ENCODE measurements at regions not wholly inside any gene's neighbourhood (a gene's known extent, or its start where the extent isn't known, plus 50 kb on each side); places are given as distances from the start of the nearest gene placed in this dataset.

DNA sequence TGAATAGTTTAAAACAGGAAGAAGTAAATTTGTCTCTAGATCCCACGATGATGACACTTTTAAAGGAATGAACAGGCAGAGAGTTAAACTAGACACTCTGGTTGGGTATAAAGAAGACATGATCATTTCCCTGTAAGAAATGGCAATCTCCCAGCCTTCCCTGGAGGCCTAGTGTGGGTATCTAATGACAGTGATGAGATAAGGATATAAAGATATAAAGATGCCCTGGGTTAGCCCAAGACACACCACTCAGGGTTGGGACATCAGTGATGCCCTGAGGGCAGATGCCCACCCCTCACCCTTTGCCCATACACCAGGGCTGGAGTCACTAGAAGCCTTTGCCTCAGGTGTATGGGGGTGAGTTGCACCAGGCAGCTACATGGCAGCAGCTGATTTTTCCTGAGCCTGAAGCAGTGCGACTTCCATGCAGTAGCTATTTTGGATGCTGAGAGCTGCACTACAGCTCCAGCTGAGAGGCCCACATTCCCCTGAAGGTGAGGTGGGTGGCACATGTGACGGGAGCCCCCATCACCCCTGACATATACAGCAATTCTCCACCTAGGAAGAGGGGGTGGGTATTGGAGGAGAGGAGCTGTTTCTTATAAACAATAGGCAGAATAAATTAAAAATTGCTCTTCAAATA lies 177.5 kb downstream of the NDFIP2 start:
- Histone ChIP-seq H3K4me3 (replicated peaks; ENCODE audit: low read depth, low read length) (no peak overlapping the region), H3K36me3 (ENCODE audit: control insufficient read depth, insufficient read depth, low read length) (no peaks in the 10 kb centered on the region), H3K27me3 (replicated peaks; ENCODE audit: control insufficient read depth, insufficient read depth, low read length) (no peaks in the 10 kb centered on the region)
- TF ChIP-seq, protein P1, sequence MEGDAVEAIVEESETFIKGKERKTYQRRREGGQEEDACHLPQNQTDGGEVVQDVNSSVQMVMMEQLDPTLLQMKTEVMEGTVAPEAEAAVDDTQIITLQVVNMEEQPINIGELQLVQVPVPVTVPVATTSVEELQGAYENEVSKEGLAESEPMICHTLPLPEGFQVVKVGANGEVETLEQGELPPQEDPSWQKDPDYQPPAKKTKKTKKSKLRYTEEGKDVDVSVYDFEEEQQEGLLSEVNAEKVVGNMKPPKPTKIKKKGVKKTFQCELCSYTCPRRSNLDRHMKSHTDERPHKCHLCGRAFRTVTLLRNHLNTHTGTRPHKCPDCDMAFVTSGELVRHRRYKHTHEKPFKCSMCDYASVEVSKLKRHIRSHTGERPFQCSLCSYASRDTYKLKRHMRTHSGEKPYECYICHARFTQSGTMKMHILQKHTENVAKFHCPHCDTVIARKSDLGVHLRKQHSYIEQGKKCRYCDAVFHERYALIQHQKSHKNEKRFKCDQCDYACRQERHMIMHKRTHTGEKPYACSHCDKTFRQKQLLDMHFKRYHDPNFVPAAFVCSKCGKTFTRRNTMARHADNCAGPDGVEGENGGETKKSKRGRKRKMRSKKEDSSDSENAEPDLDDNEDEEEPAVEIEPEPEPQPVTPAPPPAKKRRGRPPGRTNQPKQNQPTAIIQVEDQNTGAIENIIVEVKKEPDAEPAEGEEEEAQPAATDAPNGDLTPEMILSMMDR (IDR thresholded peaks at IDR 0.05; ENCODE audit: insufficient read depth, low read length, poor library complexity, severe bottlenecking): no peak
- DNase-seq (ENCODE audit: extremely low read depth, insufficient read length): no peak

DNA sequence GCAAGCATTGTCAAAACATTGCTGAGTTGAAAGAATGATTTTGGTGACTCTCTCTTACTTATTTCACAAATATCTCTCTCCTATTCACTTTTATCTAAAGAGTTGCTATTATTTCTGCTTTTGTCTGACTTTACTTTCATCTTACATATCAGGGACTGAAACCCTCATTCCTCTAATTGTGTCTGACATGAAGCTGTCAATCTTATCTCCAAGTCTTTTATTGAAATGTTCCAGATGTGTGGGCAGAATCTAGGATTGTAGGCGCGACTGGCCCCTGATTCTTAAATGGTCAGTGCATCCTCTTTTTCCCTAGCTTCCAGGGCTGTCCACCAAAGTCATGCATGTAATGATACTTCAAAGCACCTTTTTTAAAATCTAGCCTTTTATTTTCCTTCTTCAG lies 174.6 kb downstream of the NDFIP2 start:
- no peak for DNase-seq (ENCODE audit: extremely low read depth, insufficient read length)
- Histone ChIP-seq H3K4me3 (replicated peaks; ENCODE audit: low read depth, low read length) (no peak overlapping the region), H3K36me3 (ENCODE audit: control insufficient read depth, insufficient read depth, low read length) (no peaks in the 10 kb centered on the region), H3K27me3 (replicated peaks; ENCODE audit: control insufficient read depth, insufficient read depth, low read length) (no peaks in the 10 kb centered on the region)
- TF ChIP-seq, protein P1 (IDR thresholded peaks at IDR 0.05; ENCODE audit: insufficient read depth, low read length, poor library complexity, severe bottlenecking): no peak

DNA sequence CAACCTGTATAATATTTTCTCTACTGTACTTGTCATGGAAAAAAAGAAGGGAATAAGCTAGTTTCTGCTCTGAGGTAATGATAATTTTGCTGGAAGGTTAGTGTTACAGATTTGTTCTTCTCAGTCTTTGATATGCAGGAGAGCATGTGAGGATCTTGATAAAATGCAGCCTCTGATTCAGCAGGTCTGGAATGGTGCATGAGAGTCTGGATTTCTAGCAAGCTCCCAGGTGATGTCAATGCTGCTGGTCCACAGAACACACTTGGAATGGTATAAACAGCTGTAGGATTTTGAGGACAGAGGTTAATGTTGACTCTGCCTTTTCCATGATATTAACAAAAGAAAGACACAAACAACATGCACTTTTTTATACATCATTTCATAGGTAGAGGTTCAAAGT lies 173.6 kb downstream of the NDFIP2 start:
- TF ChIP-seq, protein P1 (IDR thresholded peaks at IDR 0.05; ENCODE audit: insufficient read depth, low read length, poor library complexity, severe bottlenecking): no peak
- no peak for DNase-seq (ENCODE audit: extremely low read depth, insufficient read length)

DNA sequence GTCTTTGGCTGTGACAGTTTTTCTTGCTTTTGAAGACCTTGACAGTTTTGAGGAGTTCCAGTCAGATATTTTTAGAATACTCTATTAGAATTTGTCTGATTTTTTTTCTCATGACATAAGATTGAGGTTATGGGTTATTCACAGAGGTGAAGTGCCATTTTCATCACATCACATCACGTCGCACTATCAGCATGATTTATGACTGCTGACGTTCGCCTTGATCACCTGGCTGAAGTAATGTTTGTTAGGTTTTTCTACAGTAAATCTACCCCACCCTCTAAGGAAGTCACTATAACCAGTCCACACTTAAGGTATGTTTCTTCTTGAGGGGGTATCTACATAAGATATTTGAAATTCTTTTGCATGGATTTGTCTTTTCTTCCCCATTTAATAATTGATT lies 169.7 kb downstream of the NDFIP2 start:
- TF ChIP-seq, protein P1 (IDR thresholded peaks at IDR 0.05; ENCODE audit: insufficient read depth, low read length, poor library complexity, severe bottlenecking): no peak

More for the DNA sequence above, 173.6 kb downstream of the NDFIP2 start:
- Histone ChIP-seq H3K27me3 (replicated peaks; ENCODE audit: control insufficient read depth, insufficient read depth, low read length) (no peaks in the 10 kb centered on the region), H3K4me3 (replicated peaks; ENCODE audit: low read depth, low read length) (no peak overlapping the region), H3K36me3 (ENCODE audit: control insufficient read depth, insufficient read depth, low read length) (no peaks in the 10 kb centered on the region)

DNA sequence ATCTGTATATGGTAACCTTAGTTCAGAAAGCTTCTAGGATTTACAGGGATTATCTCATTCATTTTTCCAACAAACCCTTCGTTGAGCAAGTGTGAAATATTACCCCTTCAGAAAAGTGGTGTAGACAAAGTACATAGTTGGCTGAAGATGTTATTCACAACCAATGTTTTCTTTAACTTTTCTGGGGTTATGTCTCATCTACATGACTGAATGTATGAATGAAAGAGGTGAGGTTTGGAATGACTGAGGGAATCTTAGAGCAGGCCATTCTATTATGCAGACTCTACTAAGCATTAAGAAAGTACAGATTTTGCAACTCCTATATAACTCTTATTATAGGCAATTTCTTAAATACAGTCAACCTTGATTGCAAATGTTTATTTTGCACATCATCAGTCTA lies 167.2 kb downstream of the NDFIP2 start:
- DNase-seq (ENCODE audit: extremely low read depth, insufficient read length): no peak
- TF ChIP-seq, protein P1 (IDR thresholded peaks at IDR 0.05; ENCODE audit: insufficient read depth, low read length, poor library complexity, severe bottlenecking): no peak
- H3K4me3 ChIP-seq (replicated peaks; ENCODE audit: low read depth, low read length): no peak overlapping the region
- no peaks in the 10 kb centered on the region for H3K27me3 ChIP-seq (replicated peaks; ENCODE audit: control insufficient read depth, insufficient read depth, low read length)
- H3K36me3 ChIP-seq (ENCODE audit: control insufficient read depth, insufficient read depth, low read length): no peaks in the 10 kb centered on the region

More for the DNA sequence above, 169.7 kb downstream of the NDFIP2 start:
- DNase-seq (ENCODE audit: extremely low read depth, insufficient read length): no peak
- Histone ChIP-seq H3K4me3 (replicated peaks; ENCODE audit: low read depth, low read length) (no peak overlapping the region), H3K27me3 (replicated peaks; ENCODE audit: control insufficient read depth, insufficient read depth, low read length) (no peaks in the 10 kb centered on the region), H3K36me3 (ENCODE audit: control insufficient read depth, insufficient read depth, low read length) (no peaks in the 10 kb centered on the region)

DNA sequence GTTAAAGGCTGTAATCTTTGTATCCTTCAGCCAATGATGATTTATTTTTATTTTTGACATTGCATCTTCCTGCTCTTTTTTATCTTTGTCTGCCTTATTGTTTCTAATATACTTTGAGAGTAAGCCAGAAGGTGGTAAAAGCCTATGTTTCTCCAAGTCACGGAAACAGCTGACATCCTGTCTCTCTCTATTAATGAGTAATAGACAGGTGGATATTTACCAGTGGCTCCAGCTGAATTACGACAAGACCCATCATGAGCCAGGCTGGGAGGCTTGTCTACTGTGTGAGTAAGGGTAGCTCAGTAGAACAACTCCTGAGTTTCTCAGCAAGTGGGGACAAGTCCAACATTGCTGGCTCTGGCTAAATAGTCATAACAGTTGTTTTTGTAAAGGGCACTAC lies 166.6 kb downstream of the NDFIP2 start:
- Histone ChIP-seq H3K4me3 (replicated peaks; ENCODE audit: low read depth, low read length) (no peak overlapping the region), H3K36me3 (ENCODE audit: control insufficient read depth, insufficient read depth, low read length) (no peaks in the 10 kb centered on the region), H3K27me3 (replicated peaks; ENCODE audit: control insufficient read depth, insufficient read depth, low read length) (no peaks in the 10 kb centered on the region)
- TF ChIP-seq, protein P1 (IDR thresholded peaks at IDR 0.05; ENCODE audit: insufficient read depth, low read length, poor library complexity, severe bottlenecking): no peak
- DNase-seq (ENCODE audit: extremely low read depth, insufficient read length): no peak
